Hematopoietic multipotent progenitor cell treated with erythropoietin and hydrocortisone succinate and interleukin-3 and kit ligand, for 8 days (in vitro differentiated cells): ENCODE measurements at regions not wholly inside any gene's neighbourhood (a gene's known extent, or its start where the extent isn't known, plus 50 kb on each side); places are given as distances from the start of the nearest gene placed in this dataset.

ENCODE experiments used
- DNase-seq: peaks from one replicate; pipeline ENCODE4 v3.0.0-alpha.2; 2015

DNA sequence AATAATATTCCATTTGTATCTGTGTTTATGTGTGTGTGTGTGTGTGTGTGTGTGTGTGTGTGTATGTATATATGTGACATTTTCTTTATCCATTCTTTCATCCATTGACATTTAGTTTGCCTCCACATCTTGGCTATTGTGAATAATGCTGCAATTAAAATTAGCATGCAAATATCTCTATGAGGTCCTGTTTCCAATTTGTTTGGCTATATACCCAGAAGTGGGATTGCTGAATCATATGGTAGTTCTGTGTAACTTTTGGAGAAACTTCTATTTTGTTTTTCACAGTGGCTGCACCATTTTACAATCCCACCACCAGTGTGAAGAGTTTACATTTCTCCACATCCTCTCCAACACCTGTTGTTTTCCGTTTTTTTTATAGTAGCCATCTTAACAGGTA, 53.1 kb downstream of the CH25H start:
- no peak for DNase-seq

DNA sequence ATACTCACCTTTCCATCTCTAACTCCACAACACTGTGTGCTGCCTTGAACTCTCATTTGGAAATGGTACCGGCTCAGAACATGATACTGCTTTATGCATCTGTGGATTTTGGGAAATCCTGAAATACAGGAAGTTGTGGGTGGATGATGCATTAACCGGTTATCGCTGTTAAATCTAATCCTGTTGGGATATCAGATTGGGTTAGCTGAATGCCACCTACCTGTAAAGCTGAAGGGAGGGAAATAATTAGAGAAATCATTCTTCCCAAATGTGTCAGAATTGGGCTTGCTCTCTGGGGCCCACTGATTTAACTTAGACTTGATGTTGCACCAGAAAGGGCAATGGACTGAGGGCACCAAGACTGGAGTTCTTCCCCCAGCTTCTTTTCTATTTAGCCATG, 54.0 kb downstream of the CH25H start:
- no peak for DNase-seq

DNA sequence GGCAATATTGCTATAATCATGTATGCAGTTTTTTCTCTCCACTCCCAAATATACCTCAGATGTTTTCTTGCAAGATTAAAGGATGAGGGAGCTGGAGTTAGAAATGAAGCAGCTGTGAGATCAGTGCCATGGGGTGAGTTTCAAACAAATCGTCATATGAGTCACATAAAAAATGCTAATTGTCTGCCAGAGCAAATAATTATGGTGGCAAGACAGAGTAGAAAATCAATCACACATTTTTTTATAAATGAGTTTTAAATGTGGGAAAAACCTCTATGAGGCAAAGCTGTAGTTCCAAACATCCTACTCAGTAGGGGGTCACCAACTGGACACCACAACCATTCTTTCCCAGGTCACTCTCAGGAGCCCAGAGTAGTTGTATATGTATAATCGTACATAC, 55.3 kb downstream of the CH25H start:
- no peak for DNase-seq

- DNase-seq, result no peak
Measured at GRCh38 chr10:89148061-89148460, 59.1 kb downstream of the CH25H start.

GRCh38 chr10:89147256-89147655, 59.9 kb downstream of the CH25H start:
- no peak for DNase-seq

- DNase-seq, result no peak
Measured at GRCh38 chr10:89144836-89145235, 62.3 kb downstream of the CH25H start.

DNA sequence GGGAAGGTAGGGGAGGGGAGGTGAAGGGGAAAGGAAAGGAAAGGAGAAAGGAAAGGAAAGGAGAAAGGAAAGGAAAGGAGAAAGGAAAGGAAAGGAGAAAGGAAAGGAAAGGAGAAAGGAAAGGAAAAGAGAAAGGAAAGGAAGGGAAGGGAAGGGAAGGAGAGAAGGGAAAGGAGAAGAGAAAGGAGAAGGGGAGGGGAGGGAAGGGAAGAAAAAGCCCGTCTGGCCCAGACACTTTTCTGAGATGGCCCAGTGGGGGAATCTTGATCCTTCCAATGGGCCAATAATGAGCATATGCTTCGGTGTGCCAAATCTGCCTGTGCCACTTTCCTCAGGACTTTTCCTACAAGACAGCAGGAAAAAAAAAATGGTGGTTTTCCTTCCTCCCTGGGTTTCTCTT, 64.5 kb downstream of the CH25H start:
- DNase-seq, result no peak

- DNase-seq, result no peak
Measured at GRCh38 chr10:89138755-89139490, 68.2 kb downstream of the CH25H start.

- no peak for DNase-seq
Measured at GRCh38 chr10:89134963-89135362, 72.2 kb downstream of the CH25H start.

GRCh38 chr10:89129911-89130310, 77.2 kb downstream of the CH25H start:
- no peak for DNase-seq

DNA sequence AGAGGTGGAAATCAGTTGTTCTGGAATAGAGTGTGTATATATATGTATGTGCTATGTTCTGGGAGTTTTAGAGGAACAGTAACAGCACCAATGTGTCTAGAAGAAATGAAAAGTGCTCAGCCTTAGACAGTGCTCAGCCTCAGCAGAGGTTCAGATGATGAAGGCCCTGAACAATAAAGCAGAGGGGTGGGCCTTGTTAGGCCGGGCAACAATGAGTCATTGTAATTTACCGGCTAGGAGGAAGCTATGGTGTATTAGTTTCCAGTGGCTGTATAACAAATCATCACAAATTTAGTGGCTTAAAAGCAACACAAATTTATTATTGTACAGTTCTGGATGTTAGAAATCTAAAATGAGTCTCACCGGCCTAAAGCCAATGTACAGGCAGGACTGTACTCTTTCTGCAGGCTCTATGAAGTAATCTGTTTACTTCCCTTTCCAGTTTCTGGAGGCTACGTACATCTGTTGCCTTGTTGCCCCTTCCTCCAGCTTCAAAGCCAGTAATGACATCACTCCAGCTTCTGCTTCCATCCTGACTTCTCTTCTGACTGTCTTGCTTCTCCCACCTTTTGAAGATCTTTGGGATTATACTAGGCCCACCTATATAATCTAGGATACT, 84.6 kb downstream of the CH25H start:
- DNase-seq, result no peak

GRCh38 chr10:89121764-89122020, 85.4 kb downstream of the CH25H start:
- DNase-seq, result no peak

GRCh38 chr10:89120931-89121763, 86.0 kb downstream of the CH25H start:
- DNase-seq, result no peak

DNA sequence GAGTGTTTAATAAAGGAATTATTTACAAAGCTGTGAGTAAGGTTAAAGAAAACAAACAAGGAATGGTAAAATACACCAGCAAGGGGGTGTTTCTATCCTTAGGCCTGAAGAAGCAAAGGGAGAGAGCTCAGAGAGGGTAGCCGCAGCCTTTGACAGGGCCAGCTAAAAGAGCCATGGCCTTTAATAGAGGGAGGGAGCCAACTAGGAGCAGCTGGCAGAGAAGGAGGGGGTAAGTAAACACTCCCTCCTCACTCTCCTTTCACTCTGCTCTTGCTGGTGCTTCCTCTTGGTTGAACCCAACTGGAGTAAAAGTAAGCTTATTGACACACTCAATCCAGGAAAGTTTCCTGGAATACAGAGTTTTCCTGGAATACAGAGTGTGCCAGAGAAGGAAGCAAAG, 87.5 kb downstream of the CH25H start:
- DNase-seq, result no peak

- no peak for DNase-seq
Measured at GRCh38 chr10:89118091-89118490, 89.0 kb downstream of the CH25H start.

DNA sequence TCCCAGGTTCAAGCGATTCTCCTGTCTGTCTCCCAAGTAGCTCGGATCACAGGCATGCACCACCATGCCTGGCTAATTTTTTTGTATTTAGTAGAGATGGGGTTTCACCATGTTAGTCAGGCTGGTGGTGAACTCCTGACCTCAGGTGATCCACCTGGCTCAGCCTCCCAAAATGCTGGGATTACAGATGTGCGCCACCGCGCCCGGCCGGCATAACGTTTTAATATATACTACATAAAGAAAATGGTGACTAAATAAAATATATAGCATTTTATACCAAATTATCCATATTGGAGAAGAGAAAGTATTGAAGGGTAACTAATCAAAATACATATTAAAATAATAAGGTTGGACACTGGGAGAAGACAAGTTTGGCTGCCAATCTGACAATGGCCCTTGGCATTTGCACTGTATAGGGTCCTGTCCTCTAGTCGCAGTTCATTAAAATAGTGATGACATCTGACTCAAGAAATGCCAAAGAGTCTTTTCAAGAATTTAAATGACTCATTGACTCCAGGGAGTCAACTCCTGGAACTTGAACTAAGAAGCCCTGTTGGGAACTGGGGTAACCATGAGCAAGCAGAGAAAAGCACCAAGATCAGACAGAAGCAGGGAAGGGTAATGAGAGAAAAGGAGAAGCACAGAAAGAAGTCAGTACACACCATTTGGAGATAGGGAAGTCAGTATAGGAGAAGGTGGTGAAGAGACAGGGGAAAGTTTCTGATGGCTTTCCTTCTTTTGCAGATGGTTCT, 91.1 kb downstream of the CH25H start:
- DNase-seq, result no peak

DNA sequence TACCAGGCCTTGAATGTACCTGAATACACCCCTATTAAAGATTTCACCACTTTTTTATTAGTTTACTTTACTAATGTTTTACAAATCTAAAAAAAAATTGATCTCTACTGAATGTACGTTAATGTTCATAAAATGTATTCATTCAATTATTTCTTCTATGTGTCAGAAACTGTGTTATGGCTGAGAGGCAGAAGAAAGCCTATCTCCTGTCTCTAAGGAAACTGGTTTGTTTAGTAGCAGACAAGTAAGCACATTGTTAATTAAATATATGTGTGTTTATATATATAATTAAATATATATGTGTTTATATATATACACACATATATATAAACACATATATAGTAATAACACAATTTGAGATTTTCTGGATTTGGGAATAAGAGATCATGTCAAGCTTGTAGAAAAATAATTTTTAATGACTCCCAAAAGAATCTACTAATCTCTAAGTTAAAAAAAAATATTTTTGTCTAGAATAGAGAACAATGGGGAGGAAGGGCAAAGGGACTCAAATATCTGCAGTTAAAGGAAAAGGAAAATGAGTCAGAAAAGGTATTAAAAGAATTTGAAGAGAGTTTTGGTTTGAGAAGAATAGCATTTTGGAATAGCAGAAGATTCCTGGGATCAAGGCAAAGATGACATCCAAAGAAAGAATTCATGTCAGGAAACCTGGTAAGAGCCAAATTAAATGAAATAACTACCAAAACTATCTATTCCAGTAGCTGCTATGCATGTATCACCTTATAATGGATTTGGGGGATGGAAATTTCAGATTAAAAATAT, 92.1 kb downstream of the CH25H start:
- DNase-seq, result no peak

DNA sequence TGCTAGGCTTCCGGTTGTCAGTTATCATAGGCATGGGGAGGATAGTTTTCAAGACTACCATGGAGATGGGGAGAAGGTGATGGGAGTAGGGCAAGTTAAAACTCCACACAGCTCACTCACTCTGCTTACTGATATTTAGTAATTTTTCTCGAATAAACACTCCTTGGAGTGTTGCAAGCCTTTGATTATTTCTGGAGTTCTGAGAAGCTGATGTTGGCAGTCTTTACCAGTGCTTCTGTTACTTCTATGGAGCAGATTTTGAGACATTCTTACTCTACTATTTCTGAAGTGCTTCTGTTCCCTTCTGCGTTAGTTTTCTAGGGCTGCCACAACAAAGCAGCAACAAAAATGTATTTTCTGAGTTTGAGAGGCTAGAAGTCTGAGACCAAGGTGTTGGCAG, 104.4 kb downstream of the CH25H start:
- DNase-seq, result no peak

GRCh38 chr10:89101943-89102342, 105.2 kb downstream of the CH25H start:
- DNase-seq, result no peak

DNA sequence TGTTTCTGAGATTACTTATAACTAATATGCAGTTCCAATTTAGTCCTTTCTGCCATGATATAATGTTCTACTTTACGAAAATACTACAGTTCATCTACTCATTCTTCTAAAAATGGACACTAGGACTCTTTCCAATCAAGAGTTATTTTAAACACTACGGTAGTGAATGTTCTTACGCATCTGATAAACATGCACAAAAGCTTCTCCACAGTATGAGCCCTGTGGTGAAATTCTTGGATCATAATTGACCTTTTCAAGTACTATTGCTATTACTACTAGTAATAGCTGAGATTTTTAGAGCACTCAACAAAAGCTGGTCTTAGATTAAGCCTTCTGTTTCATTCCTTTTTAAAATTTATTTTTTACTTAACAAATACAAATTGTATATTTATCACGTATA, 106.4 kb downstream of the CH25H start:
- no peak for DNase-seq

DNA sequence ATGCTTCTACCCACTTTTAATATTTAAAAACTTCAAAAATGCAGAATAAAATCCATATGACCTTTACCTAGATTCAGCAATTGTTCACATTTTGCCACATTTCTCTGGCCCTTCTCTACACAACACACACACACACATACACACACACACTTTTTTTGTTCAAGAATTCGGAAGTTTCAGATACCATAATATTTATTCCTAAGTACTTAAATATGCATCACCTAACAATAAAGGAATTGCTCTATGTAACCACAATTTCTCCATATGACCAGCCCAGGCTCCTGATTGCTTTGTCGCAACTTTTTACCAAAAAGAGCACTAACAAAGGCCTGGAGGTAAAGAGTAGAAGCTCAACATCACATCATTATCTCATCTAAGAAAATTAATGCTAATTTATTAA, 106.6 kb downstream of the FAS start:
- no peak for DNase-seq

GRCh38 chr10:89095701-89096391, 105.2 kb downstream of the FAS start:
- DNase-seq, result no peak
